H9 (cell line): ENCODE measurements at regions not wholly inside any gene's neighbourhood (a gene's known extent, or its start where the extent isn't known, plus 50 kb on each side); places are given as distances from the start of the nearest gene placed in this dataset.

Experiments used
- DNase-seq: peaks from one replicate; pipeline ENCODE4 v3.0.0-alpha.2; 2017
- H2AFZ ChIP-seq: one replicate; pipeline ENCODE4 v1.6.1; 2013; ENCODE audit warnings: mild to moderate bottlenecking, low read length, control low read depth, moderate library complexity
- H2AK5ac ChIP-seq: 2 replicates; pipeline ENCODE4 v1.6.1; 2013; ENCODE audit warnings: low read length, control low read depth, mixed read lengths; ENCODE audit not compliant: insufficient read length
- H2BK120ac ChIP-seq: one replicate; pipeline ENCODE4 v1.6.1; 2013; ENCODE audit warnings: low read depth, mild to moderate bottlenecking, low read length, control low read depth, inconsistent platforms; ENCODE audit not compliant: poor library complexity, severe bottlenecking
- H2BK12ac ChIP-seq: 2 replicates; pipeline ENCODE4 v1.6.1; 2013; ENCODE audit warnings: low read length, control low read depth, mixed read lengths, low read depth; ENCODE audit not compliant: insufficient read length
- H2BK15ac ChIP-seq: 2 replicates; pipeline ENCODE4 v1.6.1; 2013; ENCODE audit warnings: low read depth, low read length, control low read depth
- H2BK20ac ChIP-seq: one replicate; pipeline ENCODE4 v1.6.1; 2013; ENCODE audit warnings: low read depth, mild to moderate bottlenecking, low read length, control low read depth, inconsistent platforms; ENCODE audit not compliant: poor library complexity, severe bottlenecking
- H2BK5ac ChIP-seq: 2 replicates; pipeline ENCODE4 v1.6.1; 2013; ENCODE audit warnings: low read length, control low read depth, mixed read lengths; ENCODE audit not compliant: insufficient read length
- H3K14ac ChIP-seq: 2 replicates; pipeline ENCODE4 v1.6.1; 2013; ENCODE audit warnings: low read length, control low read depth; ENCODE audit not compliant: insufficient read depth
- H3K18ac ChIP-seq: 2 replicates; pipeline ENCODE4 v1.6.1; 2013; ENCODE audit warnings: low read depth, mild to moderate bottlenecking, mixed read lengths, low read length, control low read depth; ENCODE audit not compliant: insufficient read length
- H3K23ac ChIP-seq: 2 replicates; pipeline ENCODE4 v1.6.1; 2013; ENCODE audit warnings: low read length, control low read depth, mixed read lengths, low read depth; ENCODE audit not compliant: insufficient read length
- H3K23me2 ChIP-seq: 2 replicates; pipeline ENCODE4 v1.6.1; 2013; ENCODE audit warnings: low read depth, mild to moderate bottlenecking, mixed read lengths, low read length, control low read depth; ENCODE audit not compliant: insufficient read length, poor library complexity, severe bottlenecking
- H3K27ac ChIP-seq: 2 replicates; pipeline ENCODE4 v1.5.1; 2013; ENCODE audit warnings: low read length, control low read depth, mixed read lengths, low read depth; ENCODE audit not compliant: insufficient read length
- H3K27me3 ChIP-seq: 2 replicates; pipeline ENCODE4 v1.6.1; 2013; ENCODE audit warnings: low read length, control low read depth, inconsistent platforms; ENCODE audit not compliant: insufficient read depth
- H3K4ac ChIP-seq: 2 replicates; pipeline ENCODE4 v1.6.1; 2013; ENCODE audit warnings: low read depth, mild to moderate bottlenecking, control low read depth, inconsistent platforms, low read length, moderate library complexity
- H3K4me1 ChIP-seq: 2 replicates; pipeline ENCODE4 v1.6.1; 2013; ENCODE audit warnings: low read length, control low read depth, inconsistent platforms; ENCODE audit not compliant: insufficient read depth
- H3K4me2 ChIP-seq: 2 replicates; pipeline ENCODE4 v1.6.1; 2013; ENCODE audit warnings: low read length, control low read depth, mixed read lengths; ENCODE audit not compliant: insufficient read length, insufficient read depth
- H3K56ac ChIP-seq: 2 replicates; pipeline ENCODE4 v1.6.1; 2013; ENCODE audit warnings: low read depth, mild to moderate bottlenecking, mixed read lengths, low read length, control low read depth; ENCODE audit not compliant: insufficient read length
- H3K79me1 ChIP-seq: 2 replicates; pipeline ENCODE4 v1.6.1; 2013; ENCODE audit warnings: low read depth, mild to moderate bottlenecking, moderate library complexity, low read length, control low read depth, inconsistent platforms; ENCODE audit not compliant: insufficient read depth, poor library complexity, severe bottlenecking
- H3K79me2 ChIP-seq: 2 replicates; pipeline ENCODE4 v1.6.1; 2013; ENCODE audit warnings: low read length, control low read depth, inconsistent platforms; ENCODE audit not compliant: insufficient read depth
- H3K9ac ChIP-seq: 2 replicates; pipeline ENCODE4 v1.6.1; 2013; ENCODE audit warnings: low read length, control low read depth, mixed read lengths; ENCODE audit not compliant: insufficient read length; ENCODE audit errors: extremely low read depth
- H3K9me3 ChIP-seq: one replicate; pipeline ENCODE4 v1.6.1; 2013; ENCODE audit warnings: low read depth, low read length, inconsistent platforms; ENCODE audit not compliant: control insufficient read depth
- H3T11ph ChIP-seq: one replicate; pipeline ENCODE4 v1.6.1; 2013; ENCODE audit warnings: mild to moderate bottlenecking, low read length, control low read depth, inconsistent platforms
- H4K20me1 ChIP-seq: one replicate; pipeline ENCODE4 v1.6.1; 2013; ENCODE audit not compliant: control insufficient read depth, insufficient read length, insufficient read depth
- H4K5ac ChIP-seq: 2 replicates; pipeline ENCODE4 v1.6.1; 2013; ENCODE audit warnings: low read depth, mild to moderate bottlenecking, mixed read lengths, low read length, control low read depth; ENCODE audit not compliant: insufficient read length
- H4K8ac ChIP-seq: replicated peaks from 2 replicates; pipeline ENCODE4 v1.6.1; 2013; ENCODE audit warnings: low read length, control low read depth, mixed read lengths, low read depth; ENCODE audit not compliant: insufficient read length
- H4K91ac ChIP-seq: 2 replicates; pipeline ENCODE4 v1.6.1; 2013; ENCODE audit warnings: low read depth, mild to moderate bottlenecking, moderate library complexity, mixed read lengths, low read length, control low read depth; ENCODE audit not compliant: insufficient read length
- H3K27ac Mint-ChIP-seq, 3 experiments: 2 replicates in 2 of 3; 3 replicates in 1 of 3; pipeline ENCODE4 v1.8.0; 2020 to 2021; ENCODE audit warnings: mixed read lengths in 3 of 3, mild to moderate bottlenecking in 1 of 3, moderate library complexity in 1 of 3
- H3K27me3 Mint-ChIP-seq: 2 replicates; pipeline ENCODE4 v1.8.0; 2021; ENCODE audit warnings: low read depth, mild to moderate bottlenecking, moderate library complexity, mixed read lengths
- H3K36me3 Mint-ChIP-seq, 3 experiments: 2 replicates in 2 of 3; 3 replicates in 1 of 3; pipeline ENCODE4 v1.8.0; 2020 to 2021; ENCODE audit warnings: low read depth in 3 of 3, mixed read lengths in 3 of 3; ENCODE audit not compliant: insufficient read depth in 1 of 3
- H3K4me1 Mint-ChIP-seq, 2 experiments: 2 replicates each; pipeline ENCODE4 v1.8.0; 2020; ENCODE audit warnings: mixed read lengths in 2 of 2
- H3K4me3 Mint-ChIP-seq, 2 experiments: 2 replicates in 1 of 2; 3 replicates in 1 of 2; pipeline ENCODE4 v1.8.0; 2020 to 2021; ENCODE audit warnings: mild to moderate bottlenecking in 2 of 2, mixed read lengths in 2 of 2, moderate library complexity in 1 of 2
- H3K9me3 Mint-ChIP-seq, 2 experiments: 2 replicates in 1 of 2; 3 replicates in 1 of 2; pipeline ENCODE4 v1.8.0; 2020; ENCODE audit warnings: mild to moderate bottlenecking in 2 of 2, mixed read lengths in 2 of 2, moderate library complexity in 1 of 2
- CTCF ChIP-seq: fragments of 200-600 bp; sonication (generic); conservative IDR thresholded peaks from 3 replicates; pipeline ENCODE4 v1.8.0; 2021; ENCODE audit warnings: antibody characterized with exemption, mild to moderate bottlenecking
- WGBS: extraction: QIAGEN DNeasy Blood & Tissue Kit; methylation state at CpG from one replicate; pipeline ENCODE4 v1.1.7; 2013; ENCODE audit warnings: missing lambda C conversion rate, low lambda C conversion rate, mixed read lengths; ENCODE audit not compliant: insufficient read length; ENCODE audit errors: extremely low coverage; 5-methylcytosine and 5-hydroxymethylcytosine counted together

- no peaks in the 10 kb centered on the region for H3K9me3 ChIP-seq
- no CpG with 5 or more reads among the region's 4 CpGs for WGBS
- peaks cover 0 to 18% (median 0%) of the 10 kb centered on the region in 3 experiments; a peak in 3 of 7 replicates for H3K36me3 Mint-ChIP-seq
- no peaks in the 10 kb centered on the region for H3K79me1 ChIP-seq
- no peak overlapping the region for H2BK15ac ChIP-seq
- peaks cover 7% of the 10 kb centered on the region; the same call in 1 of the 2 replicates for H3K4me1 ChIP-seq
- H2BK20ac ChIP-seq, result no peak overlapping the region
- peaks cover 2% of the 10 kb centered on the region for H4K20me1 ChIP-seq
- H2BK120ac ChIP-seq, result no peak overlapping the region
- no peak overlapping the region for H4K91ac ChIP-seq
- no peak overlapping the region for H3K56ac ChIP-seq
- no peak for DNase-seq
- H3K27me3 Mint-ChIP-seq, result peaks cover 27% of the 10 kb centered on the region
- TF ChIP-seq CTCF, result no peak
- H2BK12ac ChIP-seq, result no peak overlapping the region
- no peak overlapping the region for H2AFZ ChIP-seq
- no peak overlapping the region for H3T11ph ChIP-seq
- H3K4me2 ChIP-seq, result no peak overlapping the region
- H3K27me3 ChIP-seq, result no peaks in the 10 kb centered on the region
- H3K9me3 Mint-ChIP-seq, result peaks cover 0 to 5% of the 10 kb centered on the region in 2 experiments; a peak in 1 of 5 replicates
- no peak overlapping the region for H4K8ac ChIP-seq
- no peak overlapping the region for H2AK5ac ChIP-seq
- H3K23ac ChIP-seq, result no peak overlapping the region
- no peak overlapping the region for H3K27ac ChIP-seq
- no peak overlapping the region for H4K5ac ChIP-seq
- no peak overlapping the region for H3K18ac ChIP-seq
- H3K14ac ChIP-seq, result no peak overlapping the region
- H3K79me2 ChIP-seq, result no peaks in the 10 kb centered on the region
- peaks cover 21 to 26% of the 10 kb centered on the region in 2 experiments for H3K4me1 Mint-ChIP-seq
- H3K23me2 ChIP-seq, result no peaks in the 10 kb centered on the region
- H3K4ac ChIP-seq, result no peak overlapping the region
- no peak overlapping the region for H3K9ac ChIP-seq
- H2BK5ac ChIP-seq, result no peak overlapping the region
- H3K27ac Mint-ChIP-seq, result no peak overlapping the region; a peak in 1 of 7 replicates
- H3K4me3 Mint-ChIP-seq, result no peak overlapping the region
Observed at GRCh38 chr10:78402591-78402990, 368.9 kb downstream of the RPS24 start.
